ENCODE measurements at regions not wholly inside any gene's neighbourhood (a gene's known extent, or its start where the extent isn't known, plus 50 kb on each side); places are given as distances from the start of the nearest gene placed in this dataset.

GRCh38 chr9:84502066-84502465 lies 161.5 kb upstream of the SLC28A3 start:
- TF ChIP-seq SREBF2 (IDR thresholded peaks at IDR 0.05) (no peak), CTCF (IDR thresholded peaks at IDR 0.05) (no peak), CHD4 (IDR thresholded peaks at IDR 0.05; ENCODE audit: borderline replicate concordance) (no peak), POLR2A (IDR thresholded peaks at IDR 0.05; ENCODE audit: low read length) (no peak), RAD21 (conservative IDR thresholded peaks at IDR 0.05 in 1 of 2, IDR thresholded peaks at IDR 0.05 in 1 of 2) (no peak), PBX3 (IDR thresholded peaks at IDR 0.05) (no peak), ZSCAN20 (CRISPR knock-in tag; IDR thresholded peaks at IDR 0.05) (no peak), EP300 (IDR thresholded peaks at IDR 0.05) (no peak), HOXB5 (CRISPR knock-in tag; IDR thresholded peaks at IDR 0.05) (no peak), HOXA7 (CRISPR knock-in tag; IDR thresholded peaks at IDR 0.05) (no peak), JUN (IDR thresholded peaks at IDR 0.05) (no peak), POLR2AphosphoS2 (conservative IDR thresholded peaks at IDR 0.05; ENCODE audit: low read length) (no peak), MAX (IDR thresholded peaks at IDR 0.05) (no peak), ESRRA (IDR thresholded peaks at IDR 0.05; ENCODE audit: borderline replicate concordance, low read length) (no peak)

Measured in A549 (cell line).